ENCODE measurements at regions not wholly inside any gene's neighbourhood (a gene's known extent, or its start where the extent isn't known, plus 50 kb on each side); places are given as distances from the start of the nearest gene placed in this dataset.
"Not testable (repeated sequence)": the region's sequence is repeated elsewhere in the genome, so short reads cannot be mapped to it uniquely, and the experiment has no call there.

- DNase-seq, result no peak
Observed at GRCh38 chr21:28332796-28333195, 659.9 kb downstream of the LTN1 start.

GRCh38 chr21:28325618-28326017 is 667.1 kb downstream of the LTN1 start:
- no peak for DNase-seq

GRCh38 chr21:28324690-28325089 is 668.0 kb downstream of the LTN1 start:
- DNase-seq, result no peak

GRCh38 chr21:28317177-28317950 is 675.3 kb downstream of the LTN1 start:
- DNase-seq, result no peak

- no peak for DNase-seq
Observed at GRCh38 chr21:28311411-28312190, 681.1 kb downstream of the LTN1 start.

GRCh38 chr21:28310711-28311110 is 682.0 kb downstream of the LTN1 start:
- no peak for DNase-seq

- no peak for DNase-seq
Observed at GRCh38 chr21:28310171-28310685, 682.4 kb downstream of the LTN1 start.

- no peak for DNase-seq
Observed at GRCh38 chr21:28309596-28309995, 683.1 kb downstream of the LTN1 start.

GRCh38 chr21:28308516-28308915 is 684.2 kb downstream of the LTN1 start:
- DNase-seq, result no peak

- DNase-seq, result no peak
Observed at GRCh38 chr21:28299946-28300345, 692.7 kb downstream of the LTN1 start.

- DNase-seq, result no peak
Observed at GRCh38 chr21:28298251-28298672, 694.4 kb downstream of the LTN1 start.

GRCh38 chr21:28294051-28294450 is 698.6 kb downstream of the LTN1 start:
- no peak for DNase-seq

- DNase-seq, result no peak
Observed at GRCh38 chr21:28283641-28284490, 708.8 kb downstream of the LTN1 start.

- DNase-seq, result no peak
Observed at GRCh38 chr21:28282833-28283232, 709.8 kb downstream of the LTN1 start.

GRCh38 chr21:28281357-28281756 is 711.3 kb downstream of the LTN1 start:
- not testable (repeated sequence) for DNase-seq

GRCh38 chr21:28280611-28281010 is 712.1 kb downstream of the LTN1 start:
- DNase-seq, result no peak

- DNase-seq, result no peak
Observed at GRCh38 chr21:28277324-28277723, 715.4 kb downstream of the LTN1 start.

GRCh38 chr21:28272272-28272992 is 720.2 kb downstream of the LTN1 start:
- no peak for DNase-seq

GRCh38 chr21:28269173-28269572 is 723.5 kb downstream of the LTN1 start:
- no peak for DNase-seq

- no peak for DNase-seq
Observed at GRCh38 chr21:28268685-28269084, 724.0 kb downstream of the LTN1 start.

- DNase-seq, result no peak
Observed at GRCh38 chr21:28267449-28267848, 725.2 kb downstream of the LTN1 start.

GRCh38 chr21:28266061-28266460 is 726.6 kb downstream of the LTN1 start:
- no peak for DNase-seq

Measured in AML-193 (cell line).